ENCODE measurements at regions not wholly inside any gene's neighbourhood (a gene's known extent, or its start where the extent isn't known, plus 50 kb on each side); places are given as distances from the start of the nearest gene placed in this dataset.

DNA sequence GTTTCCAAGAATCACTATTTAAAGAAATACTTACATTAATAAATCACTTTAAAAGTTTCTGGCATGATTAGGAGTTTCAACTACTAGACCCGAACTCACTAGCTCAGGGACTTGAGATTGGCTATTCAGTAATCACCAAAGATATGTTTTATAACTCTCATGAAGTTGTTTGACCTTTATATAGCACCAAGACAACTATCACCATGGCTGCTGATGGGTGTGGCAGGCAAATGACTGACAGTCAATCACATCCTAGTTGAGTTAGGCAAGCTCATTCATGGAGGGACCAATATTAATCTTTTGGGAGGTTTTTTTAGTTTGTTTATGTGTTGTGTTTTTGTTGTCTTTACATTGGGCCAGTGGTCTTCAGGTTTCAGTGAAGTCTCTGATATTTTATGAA lies 376.3 kb upstream of the C1orf87 start:
- TF ChIP-seq, protein P1, sequence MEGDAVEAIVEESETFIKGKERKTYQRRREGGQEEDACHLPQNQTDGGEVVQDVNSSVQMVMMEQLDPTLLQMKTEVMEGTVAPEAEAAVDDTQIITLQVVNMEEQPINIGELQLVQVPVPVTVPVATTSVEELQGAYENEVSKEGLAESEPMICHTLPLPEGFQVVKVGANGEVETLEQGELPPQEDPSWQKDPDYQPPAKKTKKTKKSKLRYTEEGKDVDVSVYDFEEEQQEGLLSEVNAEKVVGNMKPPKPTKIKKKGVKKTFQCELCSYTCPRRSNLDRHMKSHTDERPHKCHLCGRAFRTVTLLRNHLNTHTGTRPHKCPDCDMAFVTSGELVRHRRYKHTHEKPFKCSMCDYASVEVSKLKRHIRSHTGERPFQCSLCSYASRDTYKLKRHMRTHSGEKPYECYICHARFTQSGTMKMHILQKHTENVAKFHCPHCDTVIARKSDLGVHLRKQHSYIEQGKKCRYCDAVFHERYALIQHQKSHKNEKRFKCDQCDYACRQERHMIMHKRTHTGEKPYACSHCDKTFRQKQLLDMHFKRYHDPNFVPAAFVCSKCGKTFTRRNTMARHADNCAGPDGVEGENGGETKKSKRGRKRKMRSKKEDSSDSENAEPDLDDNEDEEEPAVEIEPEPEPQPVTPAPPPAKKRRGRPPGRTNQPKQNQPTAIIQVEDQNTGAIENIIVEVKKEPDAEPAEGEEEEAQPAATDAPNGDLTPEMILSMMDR (IDR thresholded peaks at IDR 0.05; ENCODE audit: low read depth, low read length), result no peak
- no peak for TF ChIP-seq EZH2phosphoT487 (IDR thresholded peaks at IDR 0.05; ENCODE audit: low read depth)

All from OCI-LY3 (cell line).